HK-2 (cell line): ENCODE measurements at regions not wholly inside any gene's neighbourhood (a gene's known extent, or its start where the extent isn't known, plus 50 kb on each side); places are given as distances from the start of the nearest gene placed in this dataset.
A peak's percentile ranks its signal among the peaks of the same experiment; 100 is the strongest.

ENCODE experiments used
- DNase-seq: peaks from one replicate; pipeline ENCODE4 v3.0.0-alpha.2; 2018; ENCODE audit not compliant: unreplicated experiment

GRCh38 chr4:46684041-46684440, 225.0 kb downstream of the COX7B2 start:
- DNase-seq: no peak

GRCh38 chr4:46676364-46676763, 232.7 kb downstream of the COX7B2 start:
- DNase-seq: no peak

- no peak for DNase-seq
Observed at GRCh38 chr4:46674326-46674725, 234.7 kb downstream of the COX7B2 start.

- no peak for DNase-seq
Observed at GRCh38 chr4:46667790-46668189, 241.3 kb downstream of the COX7B2 start.

GRCh38 chr4:46656071-46656470, 253.0 kb downstream of the COX7B2 start:
- DNase-seq: no peak

GRCh38 chr4:46653842-46654241, 255.2 kb downstream of the COX7B2 start:
- no peak for DNase-seq

- DNase-seq: no peak
Observed at GRCh38 chr4:46649390-46649789, 259.5 kb upstream of the GABRA2 start.

GRCh38 chr4:46648088-46648744, 258.3 kb upstream of the GABRA2 start:
- peak; percentile 38 for DNase-seq

- no peak for DNase-seq
Observed at GRCh38 chr4:46645126-46645525, 255.2 kb upstream of the GABRA2 start.
